ENCODE measurements at regions not wholly inside any gene's neighbourhood (a gene's known extent, or its start where the extent isn't known, plus 50 kb on each side); places are given as distances from the start of the nearest gene placed in this dataset.

DNA sequence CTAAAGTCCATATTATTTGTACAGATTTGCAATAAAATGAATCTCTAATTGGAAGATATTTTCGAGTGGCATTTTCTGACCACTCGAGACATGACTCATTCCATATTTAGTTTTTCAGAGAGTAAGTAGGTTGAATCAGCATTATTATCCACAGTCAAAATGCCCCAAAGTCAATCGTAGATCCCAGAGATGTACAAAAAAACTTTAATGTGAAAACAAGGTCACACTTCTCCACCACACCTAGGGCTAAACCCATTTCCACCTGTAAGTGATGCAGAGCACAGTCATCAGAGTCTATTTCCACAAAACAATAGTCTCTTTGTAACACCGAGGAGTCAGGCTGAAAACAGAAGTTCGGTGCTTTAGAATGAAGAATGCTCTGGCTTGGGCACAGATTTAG, 117.1 kb upstream of the TENM3 start:
- no CpG with 5 or more reads among the region's 5 CpGs for WGBS (ENCODE audit: insufficient coverage)
- no peaks in the 10 kb centered on the region for H3K36me3 Mint-ChIP-seq
- H3K79me2 ChIP-seq (ENCODE audit: insufficient read depth, low read length): no peaks in the 10 kb centered on the region
- TF ChIP-seq, protein P1, sequence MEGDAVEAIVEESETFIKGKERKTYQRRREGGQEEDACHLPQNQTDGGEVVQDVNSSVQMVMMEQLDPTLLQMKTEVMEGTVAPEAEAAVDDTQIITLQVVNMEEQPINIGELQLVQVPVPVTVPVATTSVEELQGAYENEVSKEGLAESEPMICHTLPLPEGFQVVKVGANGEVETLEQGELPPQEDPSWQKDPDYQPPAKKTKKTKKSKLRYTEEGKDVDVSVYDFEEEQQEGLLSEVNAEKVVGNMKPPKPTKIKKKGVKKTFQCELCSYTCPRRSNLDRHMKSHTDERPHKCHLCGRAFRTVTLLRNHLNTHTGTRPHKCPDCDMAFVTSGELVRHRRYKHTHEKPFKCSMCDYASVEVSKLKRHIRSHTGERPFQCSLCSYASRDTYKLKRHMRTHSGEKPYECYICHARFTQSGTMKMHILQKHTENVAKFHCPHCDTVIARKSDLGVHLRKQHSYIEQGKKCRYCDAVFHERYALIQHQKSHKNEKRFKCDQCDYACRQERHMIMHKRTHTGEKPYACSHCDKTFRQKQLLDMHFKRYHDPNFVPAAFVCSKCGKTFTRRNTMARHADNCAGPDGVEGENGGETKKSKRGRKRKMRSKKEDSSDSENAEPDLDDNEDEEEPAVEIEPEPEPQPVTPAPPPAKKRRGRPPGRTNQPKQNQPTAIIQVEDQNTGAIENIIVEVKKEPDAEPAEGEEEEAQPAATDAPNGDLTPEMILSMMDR (IDR thresholded peaks at IDR 0.05): no peak
- H3K27me3 Mint-ChIP-seq (ENCODE audit: low read depth in 3 of 3): peaks cover 0 to 4% (median 0%) of the 10 kb centered on the region in 3 donors
- intact Hi-C loops (cut with micrococcal nuclease): no loop called here
- H3K36me3 ChIP-seq (replicated peaks in 1 of 2; ENCODE audit: control insufficient read depth in 1 of 2, insufficient read depth in 2 of 2, low read length in 2 of 2): no peaks in the 10 kb centered on the region
- H4K20me1 ChIP-seq (ENCODE audit: insufficient read depth, low read length): no peaks in the 10 kb centered on the region
- no peak overlapping the region for H3K27ac ChIP-seq (ENCODE audit: low read depth in 1 of 2, low read length in 2 of 2)
- H2AFZ ChIP-seq (ENCODE audit: insufficient read depth, low read depth, low read length, poor library complexity, severe bottlenecking): no peak overlapping the region
- H3K4me2 ChIP-seq (replicated peaks; ENCODE audit: extremely low read depth, low read length, poor library complexity, severe bottlenecking): no peak overlapping the region
- no peaks in the 10 kb centered on the region for H3K27me3 ChIP-seq (ENCODE audit: control insufficient read depth in 2 of 2, insufficient read depth in 2 of 2, low read length in 2 of 2)
- peaks cover 4 to 12% (median 5%) of the 10 kb centered on the region in 7 donors for H3K9me3 Mint-ChIP-seq
- H3K4me1 ChIP-seq (ENCODE audit: control insufficient read depth in 1 of 2, insufficient read depth in 2 of 2, low read length in 2 of 2): no peaks in the 10 kb centered on the region
- H3K4me3 ChIP-seq (replicated peaks in 1 of 3; ENCODE audit: low read depth in 2 of 3, low read length in 3 of 3): no peak overlapping the region
- no peak overlapping the region for H3K9ac ChIP-seq (ENCODE audit: insufficient read depth, low read length, poor library complexity, severe bottlenecking)
- H3K27ac Mint-ChIP-seq: no peak overlapping the region
- no peak for DNase-seq
- H3K4me1 Mint-ChIP-seq: no peaks in the 10 kb centered on the region
- H3K9me3 ChIP-seq (replicated peaks in 1 of 2; ENCODE audit: control insufficient read depth in 1 of 2, insufficient read depth in 1 of 2, low read length in 2 of 2): peaks cover 0 to under 1% of the 10 kb centered on the region in 2 donors
- no peak overlapping the region for H3K4me3 Mint-ChIP-seq

DNA sequence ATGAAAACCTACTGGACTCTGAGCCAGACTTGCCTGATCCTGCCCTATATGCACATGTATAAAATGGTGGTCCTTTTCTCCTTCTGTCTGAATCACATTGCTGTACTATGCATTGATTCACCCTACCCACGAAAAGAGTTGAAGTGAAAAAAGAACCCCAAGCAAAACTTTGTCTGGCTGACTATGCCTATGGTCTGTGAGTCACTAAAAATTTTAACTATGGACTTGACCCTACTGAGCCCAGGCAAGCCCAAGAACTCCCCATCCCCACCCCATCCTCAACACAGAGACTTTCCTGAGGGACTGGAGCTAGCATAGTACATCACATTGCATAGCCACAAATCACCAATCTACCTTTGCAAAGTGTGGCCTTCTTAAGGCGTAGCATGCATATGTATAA, 116.6 kb upstream of the TENM3 start:
- H3K27ac Mint-ChIP-seq: no peak overlapping the region
- peaks cover 4 to 11% (median 5%) of the 10 kb centered on the region in 7 donors for H3K9me3 Mint-ChIP-seq
- H2AFZ ChIP-seq (ENCODE audit: insufficient read depth, low read depth, low read length, poor library complexity, severe bottlenecking): no peak overlapping the region
- no peaks in the 10 kb centered on the region for H3K36me3 ChIP-seq (replicated peaks in 1 of 2; ENCODE audit: control insufficient read depth in 1 of 2, insufficient read depth in 2 of 2, low read length in 2 of 2)
- peaks cover 0 to 4% (median 0%) of the 10 kb centered on the region in 3 donors for H3K27me3 Mint-ChIP-seq (ENCODE audit: low read depth in 3 of 3)
- H3K36me3 Mint-ChIP-seq: no peaks in the 10 kb centered on the region
- no peaks in the 10 kb centered on the region for H3K4me1 Mint-ChIP-seq
- intact Hi-C loops (cut with micrococcal nuclease): no loop called here
- no peak overlapping the region for H3K4me3 ChIP-seq (replicated peaks in 1 of 3; ENCODE audit: low read depth in 2 of 3, low read length in 3 of 3)
- no peaks in the 10 kb centered on the region for H4K20me1 ChIP-seq (ENCODE audit: insufficient read depth, low read length)
- no peaks in the 10 kb centered on the region for H3K27me3 ChIP-seq (ENCODE audit: control insufficient read depth in 2 of 2, insufficient read depth in 2 of 2, low read length in 2 of 2)
- DNase-seq: no peak
- no peaks in the 10 kb centered on the region for H3K79me2 ChIP-seq (ENCODE audit: insufficient read depth, low read length)
- H3K9ac ChIP-seq (ENCODE audit: insufficient read depth, low read length, poor library complexity, severe bottlenecking): no peak overlapping the region
- no peaks in the 10 kb centered on the region for H3K9me3 ChIP-seq (replicated peaks in 1 of 2; ENCODE audit: control insufficient read depth in 1 of 2, insufficient read depth in 1 of 2, low read length in 2 of 2)
- TF ChIP-seq, protein P1 (IDR thresholded peaks at IDR 0.05): no peak
- no peaks in the 10 kb centered on the region for H3K4me1 ChIP-seq (ENCODE audit: control insufficient read depth in 1 of 2, insufficient read depth in 2 of 2, low read length in 2 of 2)
- no peak overlapping the region for H3K4me2 ChIP-seq (replicated peaks; ENCODE audit: extremely low read depth, low read length, poor library complexity, severe bottlenecking)
- no peak overlapping the region for H3K4me3 Mint-ChIP-seq
- WGBS (ENCODE audit: insufficient coverage): no CpG with 5 or more reads among the region's 2 CpGs
- no peak overlapping the region for H3K27ac ChIP-seq (ENCODE audit: low read depth in 1 of 2, low read length in 2 of 2)

Measured in CD14-positive monocyte (primary cell).